HG03354 (cell line): ENCODE measurements at regions not wholly inside any gene's neighbourhood (a gene's known extent, or its start where the extent isn't known, plus 50 kb on each side); places are given as distances from the start of the nearest gene placed in this dataset.
"Not testable (repeated sequence)": the region's sequence is repeated elsewhere in the genome, so short reads cannot be mapped to it uniquely, and the experiment has no call there.

ENCODE experiments used
- ATAC-seq: cut with Tn5 transposase; IDR thresholded peaks from one replicate; pipeline ENCODE4 v1.9.1; 2021; ENCODE audit warnings: mild to moderate bottlenecking; ENCODE audit not compliant: unreplicated experiment, poor library complexity, severe bottlenecking

- ATAC-seq, result no peak
These were observed 177.7 kb downstream of the MREG start for GRCh38 chr2:215835657-215836056.

GRCh38 chr2:215835231-215835630 lies 178.1 kb downstream of the MREG start:
- ATAC-seq, result no peak

GRCh38 chr2:215833531-215834162 lies 179.7 kb downstream of the MREG start:
- no peak for ATAC-seq

GRCh38 chr2:215832791-215833190 lies 180.6 kb downstream of the MREG start:
- no peak for ATAC-seq

DNA sequence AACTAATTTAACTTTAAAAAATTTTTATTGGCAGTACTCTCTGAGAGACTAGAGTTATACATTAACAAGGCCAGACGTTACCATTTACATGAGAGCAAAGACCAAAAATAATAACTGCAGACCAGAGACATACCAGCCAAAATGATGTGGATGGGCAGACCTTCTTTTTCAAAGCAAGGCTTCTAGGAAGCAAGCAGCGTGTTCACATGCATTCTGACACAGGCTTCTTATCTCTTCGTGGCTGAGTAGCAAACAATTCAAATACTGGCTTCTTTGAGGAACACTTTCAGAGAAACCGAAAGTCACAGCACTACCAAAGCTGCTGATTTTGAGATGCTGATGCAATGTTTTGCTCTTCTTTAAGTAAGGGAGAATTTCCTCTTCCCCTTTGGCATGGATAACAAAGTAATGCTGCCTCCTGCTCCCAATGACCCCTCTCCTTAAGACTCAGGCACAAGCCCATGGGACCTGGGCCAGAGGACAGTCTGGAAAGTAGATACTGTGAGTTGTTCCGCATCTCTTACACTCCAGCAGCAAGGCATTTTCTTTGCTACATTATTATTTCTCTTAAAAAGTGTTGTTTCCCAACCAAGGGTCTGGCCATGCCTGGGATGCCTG lies 181.9 kb downstream of the MREG start:
- ATAC-seq, result peak; percentile 79

DNA sequence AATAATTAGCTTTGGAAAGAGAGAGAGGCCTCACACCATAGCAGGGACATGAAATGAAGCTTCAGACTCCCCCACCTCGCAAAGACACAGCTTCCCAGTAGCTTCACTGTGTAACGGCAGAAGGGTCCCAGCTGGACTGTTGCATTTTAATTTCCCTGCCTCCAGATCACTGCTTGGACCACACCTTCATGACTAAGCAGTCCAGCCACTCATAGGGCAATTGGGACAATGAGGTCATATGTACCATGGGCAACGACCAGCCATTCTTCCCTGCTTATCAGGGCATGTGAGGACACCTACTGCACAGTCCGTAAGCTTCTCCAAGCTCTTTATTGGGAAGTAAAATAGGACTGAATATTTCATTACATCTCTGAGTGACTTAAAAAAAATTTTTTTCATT lies 183.0 kb downstream of the MREG start:
- no peak for ATAC-seq

GRCh38 chr2:215829261-215829660 lies 184.1 kb downstream of the MREG start:
- ATAC-seq, result no peak

- peak; percentile 80 for ATAC-seq
These were observed 184.7 kb downstream of the MREG start for GRCh38 chr2:215828528-215829184.

GRCh38 chr2:215826838-215827441 lies 186.4 kb downstream of the MREG start:
- no peak for ATAC-seq

GRCh38 chr2:215826376-215826775 lies 187.0 kb downstream of the MREG start:
- ATAC-seq, result no peak

- no peak for ATAC-seq
These were observed 187.6 kb downstream of the MREG start for GRCh38 chr2:215825707-215826106.

- not testable (repeated sequence) for ATAC-seq
These were observed 192.1 kb downstream of the MREG start for GRCh38 chr2:215821298-215821697.

- ATAC-seq, result not testable (repeated sequence)
These were observed 193.6 kb downstream of the MREG start for GRCh38 chr2:215819713-215820112.

- ATAC-seq, result no peak
These were observed 196.3 kb downstream of the MREG start for GRCh38 chr2:215817046-215817445.

GRCh38 chr2:215816424-215816823 lies 196.9 kb downstream of the MREG start:
- no peak for ATAC-seq

DNA sequence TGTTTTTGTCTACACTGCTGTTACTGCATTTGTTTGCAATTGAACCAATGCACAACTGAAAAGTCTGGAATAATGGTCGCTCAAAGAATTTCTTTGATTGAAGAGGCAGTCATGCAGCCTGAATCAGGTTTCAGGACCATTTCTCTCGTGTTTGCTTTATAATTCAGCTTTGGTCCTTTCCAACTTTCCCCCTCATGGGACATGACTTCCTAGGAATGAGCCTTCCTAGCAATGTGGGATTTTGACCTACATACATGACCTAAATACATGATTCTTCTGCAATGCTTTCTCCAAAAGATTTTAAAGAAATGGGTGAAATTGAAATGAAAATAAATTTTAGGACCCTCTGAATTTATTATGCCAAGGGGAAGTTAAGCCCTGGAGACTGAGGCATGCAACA lies 197.4 kb downstream of the MREG start:
- ATAC-seq, result no peak

DNA sequence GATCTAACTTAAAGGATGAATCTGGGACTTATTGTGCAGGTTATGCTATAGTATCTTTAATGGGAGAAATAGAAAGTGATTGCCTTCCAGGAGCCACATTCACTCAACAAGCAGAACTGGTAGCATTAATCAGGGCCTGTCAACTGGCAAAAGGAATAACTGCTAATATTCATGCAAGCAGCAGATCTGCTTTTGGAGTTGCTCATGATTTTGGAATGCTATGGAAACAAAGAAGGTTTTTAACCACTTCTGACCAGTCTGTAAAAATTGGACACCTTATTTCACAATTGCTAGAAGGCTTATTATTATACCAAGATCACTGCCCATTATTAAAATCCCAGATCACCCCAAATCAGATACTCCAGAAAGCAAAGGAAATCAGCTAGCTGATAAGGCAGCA lies 200.4 kb downstream of the MREG start:
- ATAC-seq, result no peak

GRCh38 chr2:215811409-215812345 lies 201.7 kb downstream of the MREG start:
- peak; percentile 98 for ATAC-seq

GRCh38 chr2:215811003-215811402 lies 202.3 kb downstream of the MREG start:
- ATAC-seq, result peak; percentile 29

DNA sequence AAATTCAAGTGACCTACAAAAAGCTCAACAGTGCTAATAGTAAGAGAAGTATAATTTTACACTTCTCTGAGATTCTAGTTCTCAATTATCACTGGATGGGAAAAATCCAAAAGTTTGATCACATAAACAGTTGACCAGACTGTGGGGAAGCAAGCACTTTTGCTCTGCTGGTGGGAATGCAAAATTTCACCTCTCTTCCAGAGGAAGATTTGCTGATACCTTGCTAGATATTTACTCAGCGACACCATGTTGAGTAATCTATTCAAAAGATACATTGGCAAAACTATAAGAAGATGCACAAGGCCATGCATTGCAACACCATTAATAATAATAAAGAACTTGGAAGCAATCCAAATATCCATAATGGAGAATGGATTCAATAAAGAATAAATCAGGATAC lies 204.4 kb downstream of the MREG start:
- ATAC-seq, result no peak
